A172 (cell line): ENCODE measurements at regions not wholly inside any gene's neighbourhood (a gene's known extent, or its start where the extent isn't known, plus 50 kb on each side); places are given as distances from the start of the nearest gene placed in this dataset.

Experiments
- DNase-seq: peaks from one replicate; pipeline ENCODE4 v3.0.0-alpha.2; 2015; ENCODE audit warnings: low spot score

DNA sequence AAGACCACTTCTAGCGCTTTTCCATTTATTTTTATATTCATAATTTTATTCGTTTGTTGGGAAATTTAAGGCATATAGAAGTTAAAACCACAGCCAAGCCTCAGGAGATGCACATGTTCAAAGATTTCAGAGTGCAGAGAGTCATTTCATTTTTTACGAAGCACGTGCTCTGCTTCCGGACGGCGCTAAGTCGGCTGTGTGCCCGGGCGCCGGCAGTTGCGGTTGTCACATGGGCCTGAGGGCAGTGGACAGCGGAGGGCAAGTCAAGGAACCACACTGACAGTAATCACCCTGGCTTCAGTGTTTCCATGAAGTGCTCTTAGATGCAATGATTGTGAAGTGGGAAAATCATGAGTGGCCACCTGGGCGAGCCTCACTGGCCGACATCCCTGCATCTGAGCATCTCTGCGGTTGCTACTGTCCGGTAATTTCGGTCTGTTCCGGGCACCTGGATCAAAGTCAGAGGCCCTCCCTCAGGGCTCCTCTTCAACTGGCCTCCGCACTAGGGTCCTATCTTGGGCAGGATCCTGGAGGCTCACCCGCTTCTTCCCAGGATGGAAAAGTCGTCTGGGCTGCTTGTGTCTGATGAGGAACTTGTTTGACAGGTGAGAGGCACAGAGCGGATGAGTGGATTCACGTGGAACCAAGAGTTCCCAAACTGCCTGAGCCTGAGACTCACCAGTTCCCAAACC is 90.8 kb downstream of the DACT2 start:
- DNase-seq, result no peak

DNA sequence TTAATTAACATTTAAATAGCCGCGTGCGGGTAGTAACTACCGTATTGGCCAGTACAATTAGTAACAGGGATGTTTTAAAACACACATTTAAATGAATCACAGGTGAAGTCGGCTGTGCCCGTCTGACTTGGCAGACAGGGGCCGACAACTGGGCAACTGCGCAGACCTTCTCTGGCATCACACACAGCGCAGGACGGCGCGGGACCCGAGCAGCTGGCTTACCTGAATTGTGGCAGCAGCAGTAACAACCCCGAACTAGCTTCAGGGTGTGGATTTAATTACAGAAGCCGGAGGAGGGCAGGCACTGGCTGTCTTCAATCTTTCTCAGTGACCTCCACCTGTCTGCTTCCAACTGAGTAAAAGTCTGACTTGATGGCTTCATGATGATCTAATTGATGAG is 91.7 kb downstream of the DACT2 start:
- DNase-seq, result no peak

DNA sequence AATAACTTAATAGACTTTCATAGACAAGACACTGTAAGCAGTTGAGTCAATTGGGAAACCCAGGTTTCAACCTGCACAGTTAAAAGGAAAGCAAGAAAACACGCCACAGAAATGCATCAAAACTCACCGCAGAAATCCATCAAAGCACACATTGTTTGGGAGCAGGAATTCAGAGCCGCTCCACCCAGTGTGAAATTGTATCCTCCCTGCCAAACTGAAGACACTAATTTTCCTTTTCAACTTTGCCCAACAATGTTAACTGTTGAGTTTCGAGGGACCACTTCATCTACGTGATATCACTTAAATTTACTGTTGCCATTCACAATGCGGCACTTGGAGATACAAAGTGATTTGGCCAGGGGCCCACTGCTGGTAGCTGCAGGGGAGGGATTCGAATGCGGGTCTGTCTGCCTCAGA is 92.7 kb downstream of the DACT2 start:
- DNase-seq, result no peak

DNA sequence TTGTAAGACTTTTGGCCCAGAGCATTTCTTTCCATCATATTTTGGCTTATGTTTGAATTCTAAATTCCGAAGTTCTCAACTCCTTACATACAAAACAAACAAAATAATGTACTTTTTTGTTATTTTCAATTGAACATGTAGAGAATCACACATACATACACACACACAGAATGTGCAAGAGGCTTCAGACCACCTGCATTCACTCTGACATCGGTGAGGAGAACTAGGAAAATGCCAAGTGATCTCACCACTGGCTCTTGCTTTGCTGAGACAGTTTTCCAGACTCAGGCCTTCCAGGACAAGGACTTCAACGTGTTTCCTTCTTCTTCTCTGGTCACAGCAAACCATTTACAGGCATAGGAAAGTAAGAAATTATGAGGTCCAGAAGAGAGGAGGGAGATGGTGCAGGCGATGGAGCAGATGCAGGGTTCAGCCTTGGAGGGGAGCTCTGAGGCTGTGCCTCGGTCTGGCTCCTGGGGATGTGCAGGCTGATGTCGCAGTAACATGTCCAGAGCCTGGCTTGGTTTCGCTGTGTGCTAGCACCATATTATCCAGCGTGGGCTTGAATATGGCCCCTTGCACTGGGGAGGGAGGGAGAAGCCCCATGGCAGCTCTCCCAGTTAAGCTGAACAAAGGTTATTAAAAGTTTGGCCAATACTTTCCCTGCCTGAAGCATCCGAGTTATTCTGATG is 93.4 kb downstream of the DACT2 start:
- DNase-seq, result no peak

DNA sequence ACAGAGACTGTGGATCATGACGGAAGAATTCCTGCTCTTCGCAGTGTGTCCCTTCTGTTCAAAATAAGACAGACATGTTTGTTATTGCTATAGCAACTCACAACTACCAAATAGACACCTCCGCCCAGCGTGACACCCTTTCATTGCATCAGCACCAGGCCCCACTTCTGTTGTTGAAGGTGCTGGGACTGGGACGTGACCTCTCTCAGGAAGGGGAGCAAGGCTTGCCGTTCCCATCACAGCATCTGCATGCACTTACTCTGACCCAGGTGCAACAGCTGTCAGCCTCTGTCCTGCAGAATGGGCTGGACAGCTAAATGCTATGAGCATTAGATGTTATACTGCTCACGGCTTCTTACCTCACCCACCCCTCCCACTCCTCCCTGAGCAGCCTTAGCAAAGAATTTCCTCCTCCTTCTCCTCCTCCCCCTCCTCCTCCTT is 94.1 kb downstream of the DACT2 start:
- no peak for DNase-seq

DNA sequence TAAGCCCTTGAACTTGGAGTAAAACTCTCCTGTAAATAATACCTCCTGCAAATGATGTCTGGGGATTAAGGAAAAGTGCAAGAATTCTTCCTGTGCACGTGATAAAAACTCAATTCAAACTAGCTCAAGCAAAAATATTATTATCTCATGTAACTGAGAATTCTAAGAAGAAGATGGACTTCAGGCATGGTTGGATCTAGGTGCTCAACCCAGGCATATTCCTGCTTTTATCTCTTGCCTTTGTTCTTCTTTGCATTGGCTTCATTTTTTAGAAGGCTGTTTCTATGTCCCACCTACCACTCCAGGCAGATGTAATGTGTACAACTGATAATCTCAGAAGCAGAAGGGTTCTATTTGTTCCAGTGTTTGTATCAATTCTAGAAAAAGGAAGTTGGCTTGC is 95.8 kb downstream of the DACT2 start:
- no peak for DNase-seq

DNA sequence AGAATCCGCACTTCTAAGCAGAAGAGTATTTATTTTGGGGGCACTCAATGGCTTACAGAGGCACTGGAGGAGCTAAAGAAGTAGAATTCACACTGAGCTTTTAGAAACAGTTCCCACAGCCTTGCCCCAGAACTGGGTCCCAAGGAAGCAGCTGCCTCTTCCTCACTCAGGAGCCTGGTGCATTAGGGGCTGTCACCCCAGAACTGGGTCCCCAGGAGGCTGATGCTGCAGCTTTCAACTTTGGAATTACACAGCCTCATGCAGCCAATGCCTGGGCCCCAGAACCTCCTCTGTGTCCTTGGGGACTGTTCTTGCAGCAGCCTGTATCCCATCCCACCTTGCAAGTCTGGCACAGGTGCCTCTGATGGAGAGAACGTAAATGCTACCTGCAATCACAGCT is 96.4 kb downstream of the DACT2 start:
- DNase-seq, result no peak

DNA sequence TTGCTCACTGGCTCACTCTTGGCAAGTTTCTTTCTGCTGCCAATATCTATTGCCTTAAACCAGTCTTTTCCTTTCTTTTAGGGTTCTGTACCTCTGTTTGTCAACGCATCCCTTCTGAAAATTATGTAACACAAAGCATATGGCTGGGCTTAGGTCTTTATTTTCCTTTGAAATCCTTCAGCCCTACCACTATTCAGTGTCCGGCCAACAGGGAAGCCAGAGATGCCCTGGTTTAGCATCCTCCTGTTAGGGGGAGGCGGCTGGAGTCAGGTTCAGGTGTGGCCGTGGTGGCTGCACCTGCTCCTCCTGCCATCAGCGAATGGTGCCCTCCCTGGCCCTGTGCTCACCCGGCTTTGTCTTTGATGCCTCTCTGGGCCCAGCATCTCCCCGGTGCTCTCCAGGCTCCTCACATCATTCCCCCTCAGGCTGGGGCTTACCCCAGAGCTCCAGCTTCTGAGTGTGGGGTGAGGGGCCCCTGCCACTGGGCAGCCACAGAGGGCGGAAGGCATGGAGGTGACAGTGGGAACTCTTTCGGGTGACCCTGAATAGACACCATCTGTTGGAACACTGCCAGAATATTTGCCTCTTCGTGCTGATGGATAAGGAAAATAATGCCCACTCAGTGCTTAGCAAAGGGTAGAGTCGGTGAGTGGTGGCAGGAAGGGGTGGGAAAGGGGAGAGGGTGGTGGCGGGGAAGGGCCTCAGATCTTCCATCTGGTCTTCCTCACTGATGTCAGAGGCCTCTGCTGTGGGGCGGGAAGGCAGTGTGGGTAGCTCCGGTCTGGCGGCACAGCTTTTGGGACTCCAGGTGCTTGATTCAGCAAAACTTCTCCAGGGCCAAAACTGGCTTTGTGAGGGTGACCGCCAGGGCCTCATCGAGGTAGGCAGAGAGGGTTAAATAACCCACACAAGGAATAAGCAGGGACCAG is 97.2 kb downstream of the DACT2 start:
- DNase-seq, result no peak

DNA sequence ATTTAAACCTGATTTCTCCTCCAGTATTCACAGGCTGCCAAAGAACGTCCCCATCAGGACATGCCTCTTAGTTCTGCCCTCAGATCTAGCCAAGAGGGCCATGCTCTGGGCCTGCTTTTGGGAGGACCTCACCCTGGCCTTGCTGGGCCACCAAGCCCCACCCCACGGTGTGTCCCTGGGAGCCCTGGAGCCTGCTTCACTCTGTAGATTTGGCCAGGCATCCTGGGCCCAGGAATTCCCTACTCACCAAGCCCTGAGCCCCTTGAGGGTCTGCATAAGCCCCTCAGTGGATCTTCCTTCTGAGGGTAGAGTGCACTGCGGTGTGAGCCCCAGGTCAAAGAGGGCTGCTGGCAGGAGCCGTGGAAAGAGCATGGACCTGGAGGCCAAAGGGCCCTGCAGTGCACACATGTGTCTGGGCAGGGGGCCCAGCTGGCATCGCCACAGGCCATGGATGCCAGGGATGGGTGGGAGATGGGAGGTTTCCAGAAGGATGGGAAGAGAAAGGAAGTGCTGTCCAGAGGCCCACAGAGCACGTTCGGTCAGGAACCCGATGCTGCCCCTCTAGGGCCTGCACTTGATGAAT is 98.0 kb downstream of the DACT2 start:
- DNase-seq, result no peak

DNA sequence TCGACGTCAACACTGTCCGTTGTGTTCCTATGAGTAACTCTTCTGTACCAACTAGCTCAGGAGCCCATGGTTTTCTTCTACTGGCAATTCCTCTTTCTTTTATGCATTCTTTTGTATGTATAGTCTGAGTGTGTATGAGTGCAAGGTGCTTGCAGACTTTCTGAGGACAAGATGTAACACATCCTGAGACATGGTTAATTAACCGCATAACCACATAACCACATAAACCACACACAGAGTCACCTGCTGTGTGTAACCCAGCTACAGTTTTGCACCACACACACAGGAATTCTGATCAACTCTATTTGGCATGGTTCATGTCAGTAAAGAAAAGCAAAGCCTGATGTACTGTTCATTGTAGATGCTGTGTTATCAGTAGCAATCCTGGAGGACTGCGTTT is 98.6 kb downstream of the DACT2 start:
- DNase-seq, result no peak

DNA sequence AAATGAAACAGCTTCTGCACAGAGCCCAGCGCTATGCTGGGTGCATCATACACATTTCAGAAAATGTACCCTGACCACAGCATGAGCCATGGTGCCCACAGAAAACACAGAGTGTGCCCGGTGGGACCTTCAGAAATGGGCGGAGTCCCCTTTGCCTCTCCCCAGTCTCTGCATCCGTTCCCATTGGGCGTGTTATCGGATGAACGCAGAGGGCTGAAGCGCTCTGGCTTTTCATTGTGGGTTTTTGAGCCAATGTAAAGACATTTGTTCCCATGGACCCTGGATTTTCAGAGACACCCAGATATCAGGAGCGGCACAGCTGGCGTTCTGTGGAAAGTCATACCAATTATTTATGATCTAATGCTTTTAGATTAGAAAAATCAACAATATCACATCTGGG is 99.8 kb downstream of the DACT2 start:
- DNase-seq, result no peak

DNA sequence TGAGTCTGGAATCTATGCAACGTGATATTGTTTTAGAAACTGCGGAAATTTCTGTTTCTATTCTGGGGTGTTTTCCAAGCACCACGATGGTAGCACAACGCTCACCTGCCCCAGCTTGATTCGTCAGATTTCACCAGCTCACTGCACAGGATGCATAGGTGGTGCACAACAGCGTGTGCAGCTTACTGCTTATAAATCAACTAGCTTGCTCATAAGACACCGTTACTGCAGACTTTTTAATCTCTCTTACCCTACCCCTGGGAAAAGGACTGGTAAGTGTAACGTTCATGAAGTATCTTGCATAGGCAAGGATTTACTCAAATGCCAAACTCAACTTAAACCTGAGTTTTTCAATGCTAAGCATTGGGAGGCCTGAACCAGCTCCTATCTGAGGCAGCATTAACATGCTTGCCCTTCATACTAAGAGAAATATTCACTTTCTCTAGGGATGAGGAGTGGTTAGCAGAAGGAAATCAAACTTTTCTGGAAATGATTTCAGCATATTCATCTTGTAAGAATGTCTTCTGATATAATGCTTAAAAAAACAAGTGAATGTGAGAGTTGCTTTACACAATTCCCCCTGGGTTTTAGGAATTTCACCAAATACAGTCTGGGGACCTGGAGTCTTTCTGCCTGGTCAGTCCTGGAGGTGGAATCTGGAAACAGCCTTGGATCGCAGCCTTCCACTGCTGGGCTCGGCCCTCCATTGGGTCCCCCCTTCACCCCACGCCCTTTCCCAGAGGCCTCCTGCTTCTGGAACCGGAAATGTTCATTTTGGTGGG is 100.6 kb downstream of the DACT2 start:
- DNase-seq, result no peak

DNA sequence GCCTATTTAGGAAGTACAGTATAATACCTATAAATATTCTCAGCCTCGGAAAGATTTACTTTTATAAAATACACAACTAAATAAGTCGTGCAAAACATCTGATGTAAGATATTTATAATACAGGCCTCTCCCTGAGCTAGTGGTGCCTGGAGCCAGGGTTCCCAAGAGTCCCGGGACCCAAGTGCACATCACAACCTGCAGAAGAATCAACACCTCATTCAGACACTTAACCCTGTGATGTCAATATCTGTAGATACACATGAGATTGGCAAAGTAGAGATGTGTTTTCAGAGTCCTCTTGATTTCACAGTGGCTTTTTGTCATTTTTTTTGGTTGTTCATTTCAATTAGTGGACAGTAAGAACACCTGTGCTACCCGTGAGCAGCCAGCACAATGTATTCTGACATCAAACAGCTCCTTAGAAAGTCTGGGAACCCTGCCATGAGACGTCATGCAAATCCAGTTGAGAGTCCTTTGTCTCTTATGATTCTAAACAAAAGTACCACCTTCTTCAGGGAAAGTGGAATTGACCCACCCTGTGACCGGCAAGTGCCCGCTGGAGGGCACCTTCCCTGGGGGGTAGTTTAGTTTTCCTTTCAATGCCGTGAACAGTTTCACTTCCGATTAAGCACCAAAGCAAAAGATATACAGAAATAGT is 101.6 kb downstream of the DACT2 start:
- DNase-seq, result no peak

DNA sequence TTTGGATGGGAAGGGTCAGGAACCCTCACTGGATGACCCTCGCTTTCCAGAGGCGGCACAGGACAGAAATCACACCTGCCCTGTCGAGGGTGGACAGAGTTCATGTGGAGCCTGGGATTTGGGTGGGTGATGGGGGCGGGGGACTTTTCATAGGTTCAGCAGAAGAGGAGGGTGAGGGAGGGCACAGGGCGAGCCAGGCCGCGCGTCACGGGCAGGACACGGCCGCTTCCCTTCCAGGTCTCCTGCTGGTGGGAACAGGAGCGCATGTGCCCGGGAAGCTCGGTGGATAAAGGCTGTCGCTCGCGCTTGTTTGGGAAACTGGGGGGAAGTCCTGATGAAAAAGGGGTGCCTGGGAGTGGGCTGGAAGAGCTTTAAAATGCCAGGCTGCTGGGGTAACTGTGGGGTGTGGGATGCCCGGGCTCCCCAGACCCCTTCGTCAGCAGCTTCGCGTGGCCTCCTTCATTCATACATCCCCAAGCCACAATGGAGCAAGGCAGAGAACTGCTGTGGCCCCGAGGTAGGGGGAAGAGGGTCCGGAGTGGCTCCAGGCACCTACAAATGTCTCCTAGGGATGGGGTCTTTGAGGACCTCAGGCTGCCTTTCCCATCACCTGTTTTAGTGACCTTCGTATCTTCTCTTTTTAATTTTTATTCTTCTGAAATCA is 102.2 kb downstream of the DACT2 start:
- no peak for DNase-seq

DNA sequence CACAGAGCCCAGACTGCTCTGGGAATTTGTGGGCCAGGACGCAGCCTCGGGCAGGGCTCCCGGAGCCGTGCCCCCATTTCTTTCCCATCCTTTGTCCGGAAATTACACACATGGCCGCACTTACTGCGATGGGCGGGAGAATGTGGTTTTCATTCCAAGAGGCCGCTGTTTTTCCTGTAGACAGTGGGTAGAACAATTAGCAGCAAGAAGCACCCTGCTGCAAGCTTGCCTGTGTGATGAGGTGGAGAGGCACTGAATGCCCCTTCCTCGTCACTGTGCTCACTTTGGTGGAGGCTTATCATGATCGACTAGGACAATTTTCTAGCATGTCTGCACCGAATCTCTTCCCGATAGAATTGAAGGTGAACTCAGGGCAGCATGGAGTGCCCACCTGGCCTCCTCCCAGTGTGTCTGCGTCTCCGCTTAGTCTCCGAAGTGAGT is 102.8 kb downstream of the DACT2 start:
- no peak for DNase-seq

DNA sequence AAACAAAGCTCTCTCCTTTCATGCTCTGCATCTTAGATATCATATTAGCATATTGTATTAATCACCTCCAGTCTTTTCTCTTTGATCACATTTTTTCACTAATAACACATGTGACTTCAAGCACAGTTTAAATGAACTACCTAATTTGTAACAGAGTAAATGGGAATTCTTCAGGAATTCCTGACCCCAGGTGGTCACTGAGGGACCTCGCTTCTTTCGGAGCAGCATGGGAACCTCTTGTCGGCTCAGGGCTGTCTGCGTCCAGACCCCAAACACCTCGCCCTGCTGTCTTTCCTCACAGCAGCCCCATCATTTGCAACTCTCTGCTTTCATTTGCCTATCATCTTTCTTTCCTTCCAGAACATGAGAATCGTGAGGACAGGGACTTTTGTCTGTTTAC is 103.5 kb downstream of the DACT2 start:
- no peak for DNase-seq

DNA sequence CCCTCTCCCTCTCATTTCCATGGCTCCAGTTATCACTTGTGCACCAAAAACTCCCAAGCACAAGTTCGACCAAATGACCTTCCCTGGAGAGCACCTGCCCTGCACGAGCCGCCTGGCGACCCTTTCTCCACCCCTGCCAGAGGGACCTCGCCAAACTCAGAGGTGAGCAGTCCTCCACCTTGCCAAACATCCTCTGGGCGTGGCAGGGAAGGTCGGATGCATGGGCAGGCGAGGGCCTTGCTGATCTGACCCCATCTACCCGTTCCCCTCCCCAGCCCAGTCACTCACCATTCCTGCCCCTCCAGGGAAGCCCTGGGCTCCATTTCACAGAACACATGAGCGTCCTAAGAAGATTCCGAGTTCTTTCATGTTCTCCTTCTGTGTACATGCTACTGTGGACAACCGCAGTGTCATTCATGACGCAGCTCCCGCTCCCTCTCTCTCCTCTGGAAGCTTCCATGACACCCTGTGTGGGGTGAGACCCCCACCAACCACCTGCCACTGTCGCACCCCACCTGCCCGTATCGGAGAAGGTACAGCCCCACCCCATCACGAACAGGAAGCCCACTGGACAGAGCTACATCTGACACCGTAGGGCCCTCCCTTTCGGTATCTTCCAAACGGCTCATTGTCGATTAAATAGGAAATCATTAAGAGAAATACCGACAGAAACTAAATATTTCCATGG is 104.3 kb downstream of the DACT2 start:
- no peak for DNase-seq

DNA sequence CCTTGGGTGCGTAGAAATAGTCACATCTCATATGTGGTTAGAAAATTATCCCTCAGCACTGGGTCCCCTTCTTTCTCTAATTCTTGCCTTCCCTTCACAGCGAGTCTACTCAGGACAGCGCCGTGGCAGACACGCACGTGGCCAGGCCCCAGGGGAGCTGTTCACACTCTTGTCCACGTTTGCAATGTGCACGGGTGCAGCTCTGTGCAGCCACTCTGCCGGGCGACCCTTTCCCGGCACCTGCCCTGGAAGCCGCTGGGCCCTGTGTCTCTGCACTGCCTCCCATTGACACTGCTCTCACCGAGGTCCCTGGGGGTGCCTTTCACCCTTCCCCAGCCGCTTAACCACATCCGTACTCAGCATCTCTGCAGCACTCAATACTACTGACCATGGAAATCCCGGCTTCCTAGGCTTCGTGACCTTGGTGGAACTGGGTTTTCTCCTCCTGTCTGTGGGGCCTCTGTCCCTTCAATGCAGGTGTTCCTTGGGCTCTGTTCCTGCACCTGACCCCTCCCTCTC is 104.9 kb downstream of the DACT2 start:
- DNase-seq, result no peak

DNA sequence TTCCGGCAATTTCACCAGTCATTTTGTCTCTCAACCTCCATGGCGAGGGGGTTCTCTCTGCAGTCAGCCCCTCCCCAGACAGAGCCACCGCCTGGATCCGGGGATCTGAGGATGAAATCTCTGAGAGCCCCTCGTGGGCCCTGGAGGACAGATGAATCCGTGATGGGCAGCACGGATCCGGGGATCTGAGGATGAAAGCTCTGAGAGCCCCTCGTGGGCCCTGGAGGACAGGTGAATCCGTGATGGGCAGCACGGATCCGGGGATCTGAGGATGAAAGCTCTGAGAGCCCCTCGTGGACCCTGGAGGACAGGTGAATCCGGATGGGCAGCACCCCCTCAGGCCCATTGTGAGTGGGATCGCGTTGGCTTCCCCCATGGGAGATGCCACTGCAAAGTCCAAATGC is 106.5 kb downstream of the DACT2 start:
- no peak for DNase-seq
